HUES48 (cell line): ENCODE measurements at regions not wholly inside any gene's neighbourhood (a gene's known extent, or its start where the extent isn't known, plus 50 kb on each side); places are given as distances from the start of the nearest gene placed in this dataset.

Experiments used
- H3K27ac ChIP-seq: one replicate; pipeline ENCODE4 v1.7.0; 2013; ENCODE audit warnings: low read depth, low read length, inconsistent platforms
- H3K27me3 ChIP-seq: 2 replicates; pipeline ENCODE4 v1.6.1; 2013; ENCODE audit warnings: mild to moderate bottlenecking, low read length; ENCODE audit not compliant: control insufficient read depth, insufficient read depth
- H3K36me3 ChIP-seq: 2 replicates; pipeline ENCODE4 v1.6.1; 2013; ENCODE audit warnings: low read length; ENCODE audit not compliant: control insufficient read depth, insufficient read depth
- H3K4me1 ChIP-seq: 2 replicates; pipeline ENCODE4 v1.6.1; 2013; ENCODE audit warnings: mild to moderate bottlenecking, low read length; ENCODE audit not compliant: control insufficient read depth, insufficient read depth
- H3K4me3 ChIP-seq: 2 replicates; pipeline ENCODE4 v1.5.1; 2013; ENCODE audit warnings: mild to moderate bottlenecking, low read depth, low read length
- H3K9ac ChIP-seq: 2 replicates; pipeline ENCODE4 v1.6.1; 2013; ENCODE audit warnings: mild to moderate bottlenecking, low read depth, low read length, moderate library complexity
- H3K9me3 ChIP-seq: 2 replicates; pipeline ENCODE4 v1.6.1; 2013; ENCODE audit warnings: low read length; ENCODE audit not compliant: control insufficient read depth, insufficient read depth

GRCh38 chr7:389911-390601 lies 100.1 kb downstream of the FOXL3 start:
- no peak overlapping the region for H3K27ac ChIP-seq
- no peak overlapping the region for H3K9ac ChIP-seq
- peaks cover 4% of the 10 kb centered on the region; the same call in 1 of the 2 replicates for H3K9me3 ChIP-seq

GRCh38 chr7:390761-391410 lies 100.9 kb downstream of the FOXL3 start:
- Histone ChIP-seq H3K27me3 (no peaks in the 10 kb centered on the region), H3K36me3 (no peaks in the 10 kb centered on the region), H3K4me1 (no peaks in the 10 kb centered on the region), H3K4me3 (no peak overlapping the region), H3K27ac (no peak overlapping the region), H3K9me3 (peaks cover 12% of the 10 kb centered on the region), H3K9ac (no peak overlapping the region)

More at GRCh38 chr7:389911-390601, 100.1 kb downstream of the FOXL3 start:
- Histone ChIP-seq H3K36me3 (no peaks in the 10 kb centered on the region), H3K27me3 (no peaks in the 10 kb centered on the region), H3K4me1 (no peaks in the 10 kb centered on the region), H3K4me3 (no peak overlapping the region)

- no peaks in the 10 kb centered on the region for H3K36me3 ChIP-seq
- H3K4me3 ChIP-seq: no peak overlapping the region
- peaks cover 16% of the 10 kb centered on the region for H3K9me3 ChIP-seq
- H3K27me3 ChIP-seq: no peaks in the 10 kb centered on the region
- no peak overlapping the region for H3K27ac ChIP-seq
- H3K4me1 ChIP-seq: no peaks in the 10 kb centered on the region
- H3K9ac ChIP-seq: no peak overlapping the region
Measured at GRCh38 chr7:391411-391951, 101.5 kb downstream of the FOXL3 start.

GRCh38 chr7:391961-392524 lies 102.1 kb downstream of the FOXL3 start:
- H3K4me1 ChIP-seq: no peaks in the 10 kb centered on the region
- no peak overlapping the region for H3K4me3 ChIP-seq
- no peaks in the 10 kb centered on the region for H3K36me3 ChIP-seq
- H3K27me3 ChIP-seq: no peaks in the 10 kb centered on the region
- H3K9me3 ChIP-seq: peaks cover 21% of the 10 kb centered on the region
- no peak overlapping the region for H3K9ac ChIP-seq
- H3K27ac ChIP-seq: no peak overlapping the region

GRCh38 chr7:392822-393221 lies 102.9 kb downstream of the FOXL3 start:
- Histone ChIP-seq H3K36me3 (no peaks in the 10 kb centered on the region), H3K4me3 (no peak overlapping the region), H3K4me1 (no peaks in the 10 kb centered on the region), H3K9ac (no peak overlapping the region), H3K9me3 (peaks cover 25% of the 10 kb centered on the region), H3K27ac (no peak overlapping the region), H3K27me3 (no peaks in the 10 kb centered on the region)

GRCh38 chr7:395643-396042 lies 105.7 kb downstream of the FOXL3 start:
- H3K9me3 ChIP-seq: peaks cover 30% of the 10 kb centered on the region
- H3K4me3 ChIP-seq: no peak overlapping the region
- no peak overlapping the region for H3K27ac ChIP-seq
- H3K4me1 ChIP-seq: no peaks in the 10 kb centered on the region
- H3K27me3 ChIP-seq: no peaks in the 10 kb centered on the region
- H3K9ac ChIP-seq: no peak overlapping the region
- no peaks in the 10 kb centered on the region for H3K36me3 ChIP-seq

GRCh38 chr7:398888-399287 lies 108.9 kb downstream of the FOXL3 start:
- H3K9ac ChIP-seq: no peak overlapping the region
- H3K27ac ChIP-seq: no peak overlapping the region
- no peak overlapping the region for H3K4me3 ChIP-seq
- no peaks in the 10 kb centered on the region for H3K36me3 ChIP-seq
- peaks cover 26% of the 10 kb centered on the region for H3K9me3 ChIP-seq
- H3K4me1 ChIP-seq: no peaks in the 10 kb centered on the region
- no peaks in the 10 kb centered on the region for H3K27me3 ChIP-seq

GRCh38 chr7:400901-401485 lies 111.0 kb downstream of the FOXL3 start:
- no peaks in the 10 kb centered on the region for H3K4me1 ChIP-seq
- no peaks in the 10 kb centered on the region for H3K27me3 ChIP-seq
- no peak overlapping the region for H3K9ac ChIP-seq
- H3K36me3 ChIP-seq: no peaks in the 10 kb centered on the region
- H3K9me3 ChIP-seq: peaks cover 17% of the 10 kb centered on the region
- H3K4me3 ChIP-seq: no peak overlapping the region
- H3K27ac ChIP-seq: no peak overlapping the region

GRCh38 chr7:401495-401894 lies 111.5 kb downstream of the FOXL3 start:
- Histone ChIP-seq H3K4me1 (no peaks in the 10 kb centered on the region), H3K27ac (no peak overlapping the region), H3K9ac (no peak overlapping the region), H3K27me3 (no peaks in the 10 kb centered on the region), H3K9me3 (peaks cover 15% of the 10 kb centered on the region), H3K4me3 (no peak overlapping the region), H3K36me3 (no peaks in the 10 kb centered on the region)

- H3K27ac ChIP-seq: no peak overlapping the region
- no peaks in the 10 kb centered on the region; the same call in 1 of the 2 replicates for H3K9me3 ChIP-seq
- no peak overlapping the region for H3K9ac ChIP-seq
- H3K4me1 ChIP-seq: no peaks in the 10 kb centered on the region
- H3K4me3 ChIP-seq: no peak overlapping the region
- no peaks in the 10 kb centered on the region for H3K27me3 ChIP-seq
- H3K36me3 ChIP-seq: no peaks in the 10 kb centered on the region
Measured at GRCh38 chr7:404812-405488, 114.7 kb downstream of the PDGFA start.
